ENCODE measurements at regions not wholly inside any gene's neighbourhood (a gene's known extent, or its start where the extent isn't known, plus 50 kb on each side); places are given as distances from the start of the nearest gene placed in this dataset.

DNA sequence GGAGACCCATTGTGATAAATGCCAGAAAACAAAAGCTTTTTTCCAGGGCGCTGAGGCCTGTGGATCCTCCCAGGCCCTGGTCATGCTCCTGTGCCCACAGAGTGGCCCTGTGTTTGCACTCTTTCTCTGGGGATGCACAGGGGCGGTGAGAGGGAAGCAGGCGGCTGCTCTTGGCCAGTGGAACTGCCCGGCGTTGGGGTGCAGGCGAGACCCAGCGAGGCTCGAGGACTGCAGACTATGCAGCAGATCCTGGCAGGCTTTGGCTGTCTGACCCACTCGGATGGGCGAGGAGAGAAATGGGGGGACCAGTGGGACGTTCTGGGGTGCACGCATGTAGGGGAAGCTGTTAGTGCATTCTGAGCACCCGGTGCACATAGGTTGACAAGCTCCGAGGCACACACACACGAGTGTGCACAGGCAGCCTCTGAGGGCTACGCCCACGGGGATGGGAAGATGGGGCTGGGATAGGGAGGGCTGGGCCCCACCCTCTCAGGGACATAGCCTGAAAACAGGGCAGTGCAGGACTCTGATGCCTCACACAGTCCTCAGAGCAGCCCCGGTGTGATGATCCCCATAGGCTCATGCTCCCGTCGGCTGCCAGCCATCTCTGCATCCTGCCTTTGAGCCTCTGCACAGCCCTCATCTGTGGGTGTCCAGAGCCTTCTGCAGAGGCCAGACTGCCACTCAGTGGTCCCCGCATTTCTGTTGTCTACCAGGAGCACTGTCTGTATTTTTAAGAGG is 1233.5 kb downstream of the BRD1 start:
- no peaks in the 10 kb centered on the region for H3K27me3 Mint-ChIP-seq
- CTCF ChIA-PET, result no interaction called here
- TF ChIP-seq, protein P1, sequence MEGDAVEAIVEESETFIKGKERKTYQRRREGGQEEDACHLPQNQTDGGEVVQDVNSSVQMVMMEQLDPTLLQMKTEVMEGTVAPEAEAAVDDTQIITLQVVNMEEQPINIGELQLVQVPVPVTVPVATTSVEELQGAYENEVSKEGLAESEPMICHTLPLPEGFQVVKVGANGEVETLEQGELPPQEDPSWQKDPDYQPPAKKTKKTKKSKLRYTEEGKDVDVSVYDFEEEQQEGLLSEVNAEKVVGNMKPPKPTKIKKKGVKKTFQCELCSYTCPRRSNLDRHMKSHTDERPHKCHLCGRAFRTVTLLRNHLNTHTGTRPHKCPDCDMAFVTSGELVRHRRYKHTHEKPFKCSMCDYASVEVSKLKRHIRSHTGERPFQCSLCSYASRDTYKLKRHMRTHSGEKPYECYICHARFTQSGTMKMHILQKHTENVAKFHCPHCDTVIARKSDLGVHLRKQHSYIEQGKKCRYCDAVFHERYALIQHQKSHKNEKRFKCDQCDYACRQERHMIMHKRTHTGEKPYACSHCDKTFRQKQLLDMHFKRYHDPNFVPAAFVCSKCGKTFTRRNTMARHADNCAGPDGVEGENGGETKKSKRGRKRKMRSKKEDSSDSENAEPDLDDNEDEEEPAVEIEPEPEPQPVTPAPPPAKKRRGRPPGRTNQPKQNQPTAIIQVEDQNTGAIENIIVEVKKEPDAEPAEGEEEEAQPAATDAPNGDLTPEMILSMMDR (IDR thresholded peaks at IDR 0.05), result no peak
- TF ChIP-seq EZH2 (IDR thresholded peaks at IDR 0.05; ENCODE audit: borderline replicate concordance, insufficient read depth, low read depth, low read length, poor library complexity, severe bottlenecking), result no peak
- Histone ChIP-seq H3K27ac (ENCODE audit: low read length in 2 of 2) (no peak overlapping the region), H3K4me2 (replicated peaks; ENCODE audit: low read depth, low read length, poor library complexity, severe bottlenecking) (no peak overlapping the region), H3K9ac (ENCODE audit: low read length) (no peak overlapping the region), H3K79me2 (ENCODE audit: control insufficient read depth, insufficient read depth, low read length) (no peaks in the 10 kb centered on the region), H3K4me1 (ENCODE audit: control insufficient read depth in 2 of 2, insufficient read depth in 2 of 2, low read length in 2 of 2) (no peaks in the 10 kb centered on the region), H2AFZ (ENCODE audit: insufficient read depth, low read depth, low read length, poor library complexity, severe bottlenecking) (no peak overlapping the region), H3K27me3 (replicated peaks in 1 of 4; ENCODE audit: control extremely low read depth in 1 of 4, control insufficient read depth in 3 of 4, insufficient read depth in 4 of 4, low read length in 3 of 4) (no peaks in the 10 kb centered on the region), H3K36me3 (replicated peaks in 1 of 2; ENCODE audit: control extremely low read depth in 1 of 2, control insufficient read depth in 1 of 2, extremely low read depth in 1 of 2, insufficient read depth in 2 of 2, low read length in 1 of 2) (no peaks in the 10 kb centered on the region), H3K4me3 (ENCODE audit: control extremely low read depth in 1 of 5, extremely low read depth in 1 of 5, insufficient read depth in 1 of 5, low read depth in 2 of 5, low read length in 4 of 5) (no peak overlapping the region), H4K20me1 (ENCODE audit: control insufficient read depth, insufficient read depth, low read length, poor library complexity, severe bottlenecking) (no peaks in the 10 kb centered on the region), H3K9me3 (ENCODE audit: control extremely low read depth in 1 of 3, control insufficient read depth in 2 of 3, insufficient read depth in 1 of 3, low read length in 2 of 3) (peaks cover 0 to 39% (median 4%) of the 10 kb centered on the region in 3 donors)
- POLR2A ChIA-PET, result no interaction called here
- no peaks in the 10 kb centered on the region for H3K4me1 Mint-ChIP-seq
- intact Hi-C loops (cut with micrococcal nuclease), result no loop called here
- H3K27ac Mint-ChIP-seq, result no peak overlapping the region
- WGBS (ENCODE audit: insufficient coverage), result 91% methylated on average over 21 of the region's 21 CpGs
- DNase-seq, result no peak
- H3K4me3 Mint-ChIP-seq, result no peak overlapping the region
- H3K9me3 Mint-ChIP-seq (ENCODE audit: insufficient read depth), result peaks cover 2% of the 10 kb centered on the region
- no peak for ATAC-seq (ENCODE audit: low read depth)

DNA sequence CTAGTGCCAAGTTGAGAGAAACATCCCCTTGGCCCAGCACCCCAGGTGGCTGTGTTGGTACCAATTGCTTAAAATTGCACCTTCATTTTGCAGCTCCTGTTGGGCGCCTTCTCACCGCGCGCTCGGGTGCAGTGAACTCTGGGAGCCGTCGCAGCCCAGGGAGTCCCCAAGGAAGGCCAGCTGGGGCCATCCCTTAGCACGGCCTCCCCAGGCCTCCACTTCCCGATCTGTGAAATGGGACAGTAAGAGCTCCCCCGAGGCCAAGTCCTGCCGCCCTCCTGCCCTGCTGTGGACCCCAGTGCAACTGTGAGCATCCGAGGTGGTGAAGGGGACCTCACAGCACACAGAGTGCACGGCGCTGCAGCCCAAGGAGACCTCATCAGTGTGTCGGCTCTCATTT is 1234.1 kb downstream of the BRD1 start:
- 95% methylated on average over 11 of the region's 15 CpGs for WGBS (ENCODE audit: insufficient coverage)
- DNase-seq (no peak), ATAC-seq (ENCODE audit: low read depth) (no peak)
- ChIA-PET POLR2A (no interaction called here), CTCF (interaction anchor here (0.6 kb wide), 1 partner anchor 47 kb away, joined by 5 read pairs; no protein-coding TSS in a partner anchor)
- no peak overlapping the region for H3K9ac ChIP-seq (ENCODE audit: low read length)
- Mint-ChIP-seq H3K4me3 (no peak overlapping the region), H3K27ac (no peak overlapping the region), H3K27me3 (no peaks in the 10 kb centered on the region), H3K9me3 (ENCODE audit: insufficient read depth) (peaks cover 2% of the 10 kb centered on the region), H3K4me1 (no peaks in the 10 kb centered on the region)
- intact Hi-C loops (cut with micrococcal nuclease), result no loop called here
- no peak overlapping the region for H2AFZ ChIP-seq (ENCODE audit: insufficient read depth, low read depth, low read length, poor library complexity, severe bottlenecking)
- H3K9me3 ChIP-seq (ENCODE audit: control extremely low read depth in 1 of 3, control insufficient read depth in 2 of 3, insufficient read depth in 1 of 3, low read length in 2 of 3), result peaks cover 0 to 33% (median 3%) of the 10 kb centered on the region in 3 donors
- H3K27me3 ChIP-seq (replicated peaks in 1 of 4; ENCODE audit: control extremely low read depth in 1 of 4, control insufficient read depth in 3 of 4, insufficient read depth in 4 of 4, low read length in 3 of 4), result no peaks in the 10 kb centered on the region
- TF ChIP-seq, protein P1 (IDR thresholded peaks at IDR 0.05), result no peak
- TF ChIP-seq EZH2 (IDR thresholded peaks at IDR 0.05; ENCODE audit: borderline replicate concordance, insufficient read depth, low read depth, low read length, poor library complexity, severe bottlenecking), result no peak
- H3K79me2 ChIP-seq (ENCODE audit: control insufficient read depth, insufficient read depth, low read length), result no peaks in the 10 kb centered on the region
- no peak overlapping the region for H3K4me2 ChIP-seq (replicated peaks; ENCODE audit: low read depth, low read length, poor library complexity, severe bottlenecking)
- H3K36me3 ChIP-seq (replicated peaks in 1 of 2; ENCODE audit: control extremely low read depth in 1 of 2, control insufficient read depth in 1 of 2, extremely low read depth in 1 of 2, insufficient read depth in 2 of 2, low read length in 1 of 2), result no peaks in the 10 kb centered on the region
- H3K4me3 ChIP-seq (ENCODE audit: control extremely low read depth in 1 of 5, extremely low read depth in 1 of 5, insufficient read depth in 1 of 5, low read depth in 2 of 5, low read length in 4 of 5), result no peak overlapping the region
- no peaks in the 10 kb centered on the region for H4K20me1 ChIP-seq (ENCODE audit: control insufficient read depth, insufficient read depth, low read length, poor library complexity, severe bottlenecking)
- no peak overlapping the region for H3K27ac ChIP-seq (ENCODE audit: low read length in 2 of 2)
- no peaks in the 10 kb centered on the region for H3K4me1 ChIP-seq (ENCODE audit: control insufficient read depth in 2 of 2, insufficient read depth in 2 of 2, low read length in 2 of 2)
